ENCODE measurements at regions not wholly inside any gene's neighbourhood (a gene's known extent, or its start where the extent isn't known, plus 50 kb on each side); places are given as distances from the start of the nearest gene placed in this dataset.

DNA sequence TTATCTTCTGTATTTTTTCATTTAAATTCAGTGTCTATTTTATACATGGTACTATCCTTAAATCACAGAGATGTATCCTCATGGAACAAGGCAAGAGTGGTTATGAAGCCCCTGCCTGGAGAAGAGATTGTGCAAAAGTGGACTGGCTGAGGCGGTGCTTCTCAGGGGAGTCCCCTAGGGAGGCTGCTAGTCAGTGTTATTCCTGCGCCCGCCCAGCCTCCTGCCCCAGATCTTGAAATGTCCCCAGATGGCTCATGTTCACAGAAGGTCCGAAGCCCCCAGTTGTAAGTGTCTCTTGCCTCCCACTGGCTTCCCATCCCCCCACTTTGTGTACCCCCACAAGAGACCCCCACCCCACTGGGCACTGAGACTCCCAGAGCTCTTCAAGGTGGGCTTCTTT lies 366.9 kb downstream of the TNS3 start:
- Histone ChIP-seq H3K4me3 (no peak overlapping the region), H3K27ac (no peak overlapping the region)
- DNase-seq (ENCODE audit: low spot score) = no peak
- TF ChIP-seq, protein P1, sequence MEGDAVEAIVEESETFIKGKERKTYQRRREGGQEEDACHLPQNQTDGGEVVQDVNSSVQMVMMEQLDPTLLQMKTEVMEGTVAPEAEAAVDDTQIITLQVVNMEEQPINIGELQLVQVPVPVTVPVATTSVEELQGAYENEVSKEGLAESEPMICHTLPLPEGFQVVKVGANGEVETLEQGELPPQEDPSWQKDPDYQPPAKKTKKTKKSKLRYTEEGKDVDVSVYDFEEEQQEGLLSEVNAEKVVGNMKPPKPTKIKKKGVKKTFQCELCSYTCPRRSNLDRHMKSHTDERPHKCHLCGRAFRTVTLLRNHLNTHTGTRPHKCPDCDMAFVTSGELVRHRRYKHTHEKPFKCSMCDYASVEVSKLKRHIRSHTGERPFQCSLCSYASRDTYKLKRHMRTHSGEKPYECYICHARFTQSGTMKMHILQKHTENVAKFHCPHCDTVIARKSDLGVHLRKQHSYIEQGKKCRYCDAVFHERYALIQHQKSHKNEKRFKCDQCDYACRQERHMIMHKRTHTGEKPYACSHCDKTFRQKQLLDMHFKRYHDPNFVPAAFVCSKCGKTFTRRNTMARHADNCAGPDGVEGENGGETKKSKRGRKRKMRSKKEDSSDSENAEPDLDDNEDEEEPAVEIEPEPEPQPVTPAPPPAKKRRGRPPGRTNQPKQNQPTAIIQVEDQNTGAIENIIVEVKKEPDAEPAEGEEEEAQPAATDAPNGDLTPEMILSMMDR (IDR thresholded peaks at IDR 0.05) = no peak

DNA sequence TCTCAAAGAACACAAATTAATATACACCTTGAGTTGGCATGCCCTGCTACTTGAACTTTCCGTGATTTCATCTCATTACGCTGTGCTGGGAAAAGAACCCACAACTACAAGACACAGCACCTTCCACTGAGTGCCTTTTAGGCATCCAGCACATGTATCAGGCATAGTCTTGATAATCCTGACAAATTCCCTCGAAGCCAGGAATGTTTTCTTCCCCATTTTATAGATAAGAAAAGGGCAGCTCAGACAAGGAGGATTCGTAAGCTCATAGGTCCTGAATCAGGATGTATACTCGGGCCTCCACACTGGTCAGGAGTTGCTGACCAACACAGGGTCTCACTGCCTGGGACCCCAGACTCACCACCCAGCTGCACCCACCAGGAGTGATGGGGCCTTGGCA lies 368.6 kb downstream of the TNS3 start:
- TF ChIP-seq, protein P1 (IDR thresholded peaks at IDR 0.05) = no peak
- Histone ChIP-seq H3K4me3 (no peak overlapping the region), H3K27ac (no peak overlapping the region)
- DNase-seq (ENCODE audit: low spot score) = no peak

DNA sequence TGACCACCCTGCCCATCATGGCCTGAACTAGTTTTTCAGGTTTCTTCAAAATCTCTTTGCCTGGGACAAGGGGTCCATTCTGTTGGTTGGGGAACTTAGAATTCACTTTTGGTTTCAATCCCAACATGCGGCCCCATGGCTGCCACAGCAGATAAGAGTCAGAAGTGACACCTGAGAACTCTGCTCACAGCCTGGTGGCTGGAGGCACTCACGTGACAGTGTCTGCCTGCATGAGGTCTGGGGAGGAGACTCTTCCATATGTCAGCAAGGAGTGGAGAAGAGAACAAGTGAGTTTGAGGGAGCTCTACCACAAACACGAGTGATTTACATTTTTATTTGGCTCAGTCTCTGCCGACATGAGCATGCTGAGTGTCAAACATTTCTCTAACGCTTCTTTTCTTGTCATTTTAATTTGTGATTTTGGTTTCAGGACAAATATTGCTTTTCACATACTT lies 370.4 kb downstream of the TNS3 start:
- no peak for DNase-seq (ENCODE audit: low spot score)
- TF ChIP-seq, protein P1 (IDR thresholded peaks at IDR 0.05) = no peak
- Histone ChIP-seq H3K4me3 (no peak overlapping the region), H3K27ac (no peak overlapping the region)

DNA sequence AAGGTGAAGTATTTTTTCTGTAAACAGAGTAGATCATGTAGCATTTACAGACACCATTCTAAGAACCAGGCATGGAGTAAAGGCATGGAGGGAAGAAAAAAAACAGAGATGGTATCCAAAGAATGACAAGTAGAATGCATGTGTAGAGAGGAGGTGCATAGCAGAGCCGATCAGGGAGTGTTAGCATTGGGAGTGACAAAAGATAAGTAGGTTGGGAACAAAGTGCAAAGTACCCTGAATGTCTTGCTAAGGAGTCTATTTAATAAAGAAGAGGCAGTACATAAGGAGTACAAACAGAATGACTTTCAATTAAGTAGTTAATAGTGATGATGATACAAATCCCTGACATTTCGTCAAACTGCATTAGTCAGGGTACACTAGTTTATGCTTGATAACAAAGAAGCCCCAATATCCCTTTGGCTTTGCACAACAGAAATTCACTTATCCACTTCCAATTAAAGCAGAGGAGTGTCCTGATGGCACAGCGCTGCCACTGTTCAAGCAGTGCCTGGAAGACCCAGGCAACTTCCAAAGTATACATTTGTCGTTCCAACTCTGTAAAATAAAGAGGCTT lies 371.5 kb downstream of the TNS3 start:
- DNase-seq (ENCODE audit: low spot score) = no peak
- Histone ChIP-seq H3K27ac (no peak overlapping the region), H3K4me3 (no peak overlapping the region)
- TF ChIP-seq, protein P1 (IDR thresholded peaks at IDR 0.05) = no peak

DNA sequence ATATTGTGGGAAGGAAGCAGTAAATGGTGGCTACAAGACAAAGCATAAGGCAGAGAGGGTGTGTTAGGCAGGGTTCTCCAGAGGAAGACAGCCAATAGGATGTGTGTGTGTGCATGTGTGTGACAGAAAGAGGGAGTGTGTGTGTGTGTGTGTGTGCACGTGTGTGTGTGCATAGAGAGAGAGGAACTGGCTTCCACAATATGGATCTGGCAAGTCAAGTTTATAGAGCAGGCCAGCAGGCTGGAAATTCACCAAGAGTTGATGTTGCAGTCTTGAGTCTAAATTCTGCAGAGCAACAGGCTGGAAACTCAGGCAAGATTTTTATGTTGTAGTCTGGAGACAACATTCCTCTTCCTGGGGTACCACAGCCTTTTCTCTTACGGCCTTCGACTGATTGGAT lies 374.0 kb downstream of the TNS3 start:
- TF ChIP-seq, protein P1 (IDR thresholded peaks at IDR 0.05) = no peak
- Histone ChIP-seq H3K27ac (no peak overlapping the region), H3K4me3 (no peak overlapping the region)
- DNase-seq (ENCODE audit: low spot score) = no peak

DNA sequence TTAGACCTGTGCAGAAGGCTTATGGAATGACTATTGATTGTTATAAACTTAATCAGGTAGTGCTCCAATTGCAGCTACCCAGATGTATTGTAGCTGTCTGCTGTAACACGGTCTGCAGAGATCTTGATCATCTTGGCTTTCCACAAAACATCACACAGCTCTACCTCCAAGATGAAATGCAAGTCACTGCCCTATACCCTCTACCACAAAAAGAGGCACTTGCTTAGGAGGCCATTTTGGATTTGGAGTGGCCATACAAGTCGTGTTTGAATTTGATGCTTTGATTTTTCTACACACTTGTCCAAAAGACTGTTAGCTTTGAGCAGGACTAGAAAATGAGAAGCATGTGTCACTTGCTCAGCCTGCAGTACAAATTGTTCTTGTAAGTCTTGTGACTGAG lies 377.2 kb downstream of the TNS3 start:
- H3K27ac ChIP-seq = no peak overlapping the region
- TF ChIP-seq, protein P1 (IDR thresholded peaks at IDR 0.05) = no peak
- DNase-seq (ENCODE audit: low spot score) = no peak
- H3K4me3 ChIP-seq = no peak overlapping the region

DNA sequence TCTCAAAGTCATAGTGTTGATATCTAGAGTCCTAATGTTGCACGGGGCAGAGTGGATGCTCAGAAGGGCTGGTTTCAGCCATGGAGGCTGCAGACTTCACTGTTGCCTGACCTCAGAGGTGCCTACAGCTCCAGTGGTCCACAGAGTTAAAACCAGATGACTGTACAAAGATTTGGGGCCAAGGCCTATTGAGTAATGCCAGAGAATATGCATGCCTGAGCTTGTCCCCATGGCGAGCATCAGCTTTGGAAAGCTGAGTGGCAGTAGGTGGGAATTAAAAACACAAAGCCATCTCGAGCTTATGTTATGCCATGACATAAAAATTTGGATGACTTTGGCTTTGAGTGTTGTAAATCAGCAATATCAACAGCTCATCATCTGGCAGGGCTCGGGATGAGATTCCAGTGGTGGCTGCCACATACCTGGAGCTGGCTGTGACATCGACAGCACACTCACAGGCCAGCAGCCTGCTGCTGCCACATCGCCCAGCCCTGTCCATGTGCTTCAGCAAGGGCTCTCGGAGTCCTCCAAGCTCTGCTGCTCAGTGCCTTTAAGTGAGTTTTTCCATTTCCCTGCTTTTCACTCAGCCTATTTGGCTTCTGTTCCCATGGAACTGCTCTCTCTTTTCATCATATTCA lies 379.6 kb downstream of the TNS3 start:
- no peak for DNase-seq (ENCODE audit: low spot score)
- Histone ChIP-seq H3K27ac (no peak overlapping the region), H3K4me3 (no peak overlapping the region)
- TF ChIP-seq, protein P1 (IDR thresholded peaks at IDR 0.05) = no peak
